ENCODE measurements at regions not wholly inside any gene's neighbourhood (a gene's known extent, or its start where the extent isn't known, plus 50 kb on each side); places are given as distances from the start of the nearest gene placed in this dataset.

DNA sequence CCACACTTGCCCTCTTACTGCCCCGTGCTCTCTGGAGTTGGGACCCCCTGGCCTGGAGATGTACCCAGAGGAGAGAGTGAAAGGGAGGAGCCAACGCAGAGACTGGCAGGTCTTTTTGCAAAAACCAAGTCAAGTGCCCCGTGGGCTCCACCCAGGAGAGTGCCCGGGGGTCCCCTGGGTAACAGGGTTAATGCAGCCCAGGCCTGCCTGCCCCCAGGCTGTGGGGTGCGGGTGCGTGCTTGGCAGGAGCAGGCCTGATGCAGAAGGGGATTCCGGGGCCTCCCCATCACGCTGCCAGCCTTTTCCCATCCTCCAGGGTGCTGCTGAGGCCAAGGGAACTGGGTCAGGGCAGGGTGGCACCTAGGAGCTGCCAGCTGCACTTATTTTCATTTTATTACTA is 184.4 kb downstream of the ERMARD start:
- Histone ChIP-seq H3K4me3 (ENCODE audit: low read depth in 1 of 2, low read length in 2 of 2) (no peak overlapping the region), H3K27me3 (ENCODE audit: control insufficient read depth in 1 of 2, insufficient read depth in 2 of 2, low read length in 2 of 2) (no peaks in the 10 kb centered on the region), H3K4me1 (ENCODE audit: control insufficient read depth in 2 of 2, insufficient read depth in 2 of 2, low read length in 1 of 2) (peaks cover 6 to 7% of the 10 kb centered on the region in 2 donors), H3K36me3 (ENCODE audit: control insufficient read depth in 2 of 2, insufficient read depth in 2 of 2, low read length in 1 of 2) (no peaks in the 10 kb centered on the region), H3K27ac (ENCODE audit: low read depth in 2 of 2, low read length in 1 of 2) (no peak overlapping the region), H3K9me3 (ENCODE audit: control insufficient read depth in 2 of 2, insufficient read depth in 1 of 2, low read depth in 1 of 2, low read length in 1 of 2) (no peaks in the 10 kb centered on the region)
- whole genome bisulfite sequencing, 2 donors = 68 to 95% methylated on average over 8 of the region's 8 CpGs

DNA sequence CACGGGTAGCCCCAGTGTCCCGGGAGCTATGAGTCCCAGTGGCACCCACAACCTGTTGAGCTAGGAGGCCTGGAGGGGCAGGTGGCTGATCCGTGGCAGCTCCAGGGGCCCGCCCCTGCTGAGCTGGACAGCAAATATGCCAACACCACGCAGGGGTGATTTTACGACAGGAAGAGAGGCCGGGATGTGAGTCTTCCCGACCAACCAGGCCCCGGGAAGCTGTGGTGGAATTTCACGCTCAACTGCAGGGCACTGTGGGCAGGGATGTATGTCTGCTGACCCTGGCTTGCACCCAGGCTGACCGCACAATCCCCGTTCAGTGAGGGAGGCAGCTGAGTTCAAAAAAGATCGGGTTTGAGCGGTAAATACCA is 183.9 kb downstream of the ERMARD start:
- Histone ChIP-seq H3K4me1 (ENCODE audit: control insufficient read depth in 2 of 2, insufficient read depth in 2 of 2, low read length in 1 of 2) (peaks cover 6 to 7% of the 10 kb centered on the region in 2 donors), H3K4me3 (ENCODE audit: low read depth in 1 of 2, low read length in 2 of 2) (no peak overlapping the region), H3K27ac (ENCODE audit: low read depth in 2 of 2, low read length in 1 of 2) (no peak overlapping the region), H3K36me3 (ENCODE audit: control insufficient read depth in 2 of 2, insufficient read depth in 2 of 2, low read length in 1 of 2) (no peaks in the 10 kb centered on the region), H3K9me3 (ENCODE audit: control insufficient read depth in 2 of 2, insufficient read depth in 1 of 2, low read depth in 1 of 2, low read length in 1 of 2) (no peaks in the 10 kb centered on the region), H3K27me3 (ENCODE audit: control insufficient read depth in 1 of 2, insufficient read depth in 2 of 2, low read length in 2 of 2) (no peaks in the 10 kb centered on the region)
- WGBS, 2 donors = 77 to 81% methylated on average over 14 of the region's 14 CpGs

DNA sequence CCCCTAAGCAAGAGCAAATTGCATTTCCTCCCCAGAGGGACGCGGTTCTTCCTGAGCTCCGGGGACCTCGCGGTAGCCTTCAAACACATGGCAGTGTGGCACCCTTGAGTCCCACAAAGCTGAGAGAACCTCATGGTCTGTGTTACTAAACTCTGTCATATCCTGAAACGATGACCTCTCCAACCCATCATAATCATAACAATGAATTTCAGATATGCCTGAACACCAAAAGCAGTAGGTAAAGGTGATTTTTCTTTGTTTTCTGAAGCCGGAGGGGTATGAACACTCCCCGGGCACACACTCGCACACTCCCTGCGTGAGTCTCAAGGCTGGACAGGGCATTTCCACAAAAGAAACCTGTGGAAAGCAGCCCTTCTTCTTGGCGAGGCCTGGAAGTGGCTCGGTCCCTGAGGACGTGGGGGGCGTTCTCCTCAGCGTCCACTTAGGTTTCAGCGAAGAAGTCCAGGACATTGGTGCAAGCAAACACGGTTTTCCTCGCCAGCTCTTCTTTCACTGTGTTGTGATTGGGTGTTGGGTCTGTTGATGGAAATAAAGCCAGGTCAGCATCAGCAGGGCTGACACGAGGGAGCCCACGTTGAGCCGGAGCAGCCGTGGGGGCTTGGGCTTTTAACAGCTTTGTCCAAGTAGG is 183.4 kb downstream of the ERMARD start:
- H3K36me3 ChIP-seq (ENCODE audit: control insufficient read depth in 2 of 2, insufficient read depth in 2 of 2, low read length in 1 of 2) = no peaks in the 10 kb centered on the region
- H3K27me3 ChIP-seq (ENCODE audit: control insufficient read depth in 1 of 2, insufficient read depth in 2 of 2, low read length in 2 of 2) = no peaks in the 10 kb centered on the region
- H3K4me3 ChIP-seq (ENCODE audit: low read depth in 1 of 2, low read length in 2 of 2) = no peak overlapping the region
- WGBS, 2 donors = 84 to 85% methylated on average over 22 of the region's 22 CpGs
- no peaks in the 10 kb centered on the region for H3K9me3 ChIP-seq (ENCODE audit: control insufficient read depth in 2 of 2, insufficient read depth in 1 of 2, low read depth in 1 of 2, low read length in 1 of 2)
- no peak overlapping the region for H3K27ac ChIP-seq (ENCODE audit: low read depth in 2 of 2, low read length in 1 of 2)
- peaks cover 6 to 7% of the 10 kb centered on the region in 2 donors for H3K4me1 ChIP-seq (ENCODE audit: control insufficient read depth in 2 of 2, insufficient read depth in 2 of 2, low read length in 1 of 2)

DNA sequence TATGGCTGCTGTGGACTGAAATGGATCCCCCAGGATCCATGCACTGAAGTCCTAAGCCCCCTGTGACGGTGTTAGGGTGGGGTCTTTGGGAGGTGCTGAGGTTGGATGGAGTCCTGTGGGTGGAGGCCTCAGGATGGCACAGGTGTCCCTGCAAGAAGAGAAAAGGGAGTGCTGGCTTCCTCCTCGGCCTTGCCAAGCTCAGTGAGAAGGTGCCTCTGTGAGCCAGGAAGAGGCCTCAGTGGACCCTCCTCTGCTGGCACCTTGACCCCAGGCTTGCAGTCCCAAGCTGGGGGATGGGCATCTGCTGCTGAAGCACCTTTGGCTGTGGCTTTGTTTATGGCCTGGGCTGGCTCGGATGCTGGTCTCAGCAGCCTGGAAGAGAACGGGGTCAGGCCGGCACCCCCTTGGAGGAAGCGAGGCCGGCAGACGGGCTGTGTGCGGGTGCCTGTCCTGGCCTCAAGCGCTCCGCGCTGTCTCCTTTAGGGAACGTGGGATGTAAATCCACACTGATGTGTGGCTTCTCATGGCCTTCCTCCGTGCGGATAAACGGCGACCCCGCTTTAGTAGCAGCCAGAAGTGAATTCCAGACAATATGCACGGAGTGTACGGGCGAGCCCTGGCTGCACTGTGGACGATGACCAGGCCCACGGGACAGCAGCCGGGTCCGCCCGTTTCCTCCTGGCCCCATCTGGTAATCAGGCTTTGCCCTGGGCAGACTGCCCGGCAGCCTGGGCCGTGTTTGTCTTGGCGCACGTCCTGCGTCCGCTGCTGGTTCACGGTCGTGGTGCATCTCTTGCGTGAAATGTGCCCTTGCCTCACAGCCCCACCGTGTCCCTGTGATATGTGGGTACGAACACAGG is 182.6 kb downstream of the ERMARD start:
- peaks cover 0 to 4% of the 10 kb centered on the region in 2 donors for H3K9me3 ChIP-seq (ENCODE audit: control insufficient read depth in 2 of 2, insufficient read depth in 1 of 2, low read depth in 1 of 2, low read length in 1 of 2)
- H3K4me3 ChIP-seq (ENCODE audit: low read depth in 1 of 2, low read length in 2 of 2) = no peak overlapping the region
- peaks cover 6 to 7% of the 10 kb centered on the region in 2 donors for H3K4me1 ChIP-seq (ENCODE audit: control insufficient read depth in 2 of 2, insufficient read depth in 2 of 2, low read length in 1 of 2)
- H3K27ac ChIP-seq (ENCODE audit: low read depth in 2 of 2, low read length in 1 of 2) = no peak overlapping the region
- H3K36me3 ChIP-seq (ENCODE audit: control insufficient read depth in 2 of 2, insufficient read depth in 2 of 2, low read length in 1 of 2) = no peaks in the 10 kb centered on the region
- no peaks in the 10 kb centered on the region for H3K27me3 ChIP-seq (ENCODE audit: control insufficient read depth in 1 of 2, insufficient read depth in 2 of 2, low read length in 2 of 2)
- 65 to 67% methylated on average over 37 of the region's 37 CpGs for WGBS, 2 donors

DNA sequence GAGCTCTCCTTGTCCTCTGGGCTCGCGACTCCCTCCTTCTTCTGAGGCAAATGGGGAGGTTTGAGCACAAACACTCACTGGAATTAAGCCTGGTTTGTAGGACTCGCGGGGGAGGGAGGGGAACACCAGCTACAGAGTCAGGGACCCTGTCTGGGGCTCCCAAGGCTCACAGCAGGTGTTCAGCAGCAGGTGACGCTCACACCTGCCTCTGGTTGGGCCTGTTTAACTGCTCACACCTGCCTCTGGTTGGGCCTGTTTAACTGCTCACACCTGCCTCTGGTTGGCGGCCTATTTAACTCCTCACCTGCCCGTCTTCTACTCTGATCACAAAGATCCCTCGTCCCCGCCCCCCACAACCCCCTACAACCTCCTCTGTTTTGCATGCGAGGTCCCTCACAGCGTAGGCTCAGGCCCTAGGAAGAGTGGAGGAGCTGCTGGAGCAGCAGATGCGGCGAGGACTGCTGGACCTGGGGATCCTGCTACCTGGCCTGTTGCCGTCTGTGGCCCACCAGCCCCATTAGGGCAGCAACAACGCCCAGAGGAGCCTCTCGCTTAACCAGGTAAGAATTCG is 181.9 kb downstream of the ERMARD start:
- Histone ChIP-seq H3K4me3 (ENCODE audit: low read depth in 1 of 2, low read length in 2 of 2) (no peak overlapping the region), H3K27me3 (ENCODE audit: control insufficient read depth in 1 of 2, insufficient read depth in 2 of 2, low read length in 2 of 2) (no peaks in the 10 kb centered on the region), H3K9me3 (ENCODE audit: control insufficient read depth in 2 of 2, insufficient read depth in 1 of 2, low read depth in 1 of 2, low read length in 1 of 2) (peaks cover 0 to 4% of the 10 kb centered on the region in 2 donors), H3K36me3 (ENCODE audit: control insufficient read depth in 2 of 2, insufficient read depth in 2 of 2, low read length in 1 of 2) (no peaks in the 10 kb centered on the region), H3K27ac (ENCODE audit: low read depth in 2 of 2, low read length in 1 of 2) (no peak overlapping the region), H3K4me1 (ENCODE audit: control insufficient read depth in 2 of 2, insufficient read depth in 2 of 2, low read length in 1 of 2) (peaks cover 6 to 7% of the 10 kb centered on the region in 2 donors)
- 80 to 83% methylated on average over 17 of the region's 17 CpGs for WGBS, 2 donors

DNA sequence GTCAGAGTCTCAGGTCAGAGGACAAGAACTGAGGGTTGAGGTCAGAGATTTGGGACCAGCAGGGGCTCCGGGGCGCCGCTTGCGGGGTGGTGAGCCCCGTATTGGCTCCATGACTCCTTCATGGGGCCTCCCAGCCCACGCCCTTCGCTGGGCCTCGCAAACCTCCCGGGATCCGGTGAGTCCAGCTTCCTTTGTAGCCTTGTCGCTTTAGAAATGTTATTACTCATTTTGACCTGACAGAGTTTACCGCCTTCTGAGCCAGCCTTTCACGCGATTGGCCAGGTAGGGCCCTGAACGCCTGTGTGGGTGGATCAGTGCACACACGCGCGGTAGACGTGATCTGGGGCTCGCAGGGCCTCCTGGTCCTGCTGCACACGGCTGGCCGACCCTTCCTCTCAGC is 181.1 kb downstream of the ERMARD start:
- H3K9me3 ChIP-seq (ENCODE audit: control insufficient read depth in 2 of 2, insufficient read depth in 1 of 2, low read depth in 1 of 2, low read length in 1 of 2) = peaks cover 0 to 4% of the 10 kb centered on the region in 2 donors
- WGBS, 2 donors = 83 to 86% methylated on average over 22 of the region's 22 CpGs
- H3K4me3 ChIP-seq (ENCODE audit: low read depth in 1 of 2, low read length in 2 of 2) = no peak overlapping the region
- H3K36me3 ChIP-seq (ENCODE audit: control insufficient read depth in 2 of 2, insufficient read depth in 2 of 2, low read length in 1 of 2) = no peaks in the 10 kb centered on the region
- no peak overlapping the region for H3K27ac ChIP-seq (ENCODE audit: low read depth in 2 of 2, low read length in 1 of 2)
- H3K27me3 ChIP-seq (ENCODE audit: control insufficient read depth in 1 of 2, insufficient read depth in 2 of 2, low read length in 2 of 2) = no peaks in the 10 kb centered on the region
- H3K4me1 ChIP-seq (ENCODE audit: control insufficient read depth in 2 of 2, insufficient read depth in 2 of 2, low read length in 1 of 2) = peaks cover 6 to 7% of the 10 kb centered on the region in 2 donors

DNA sequence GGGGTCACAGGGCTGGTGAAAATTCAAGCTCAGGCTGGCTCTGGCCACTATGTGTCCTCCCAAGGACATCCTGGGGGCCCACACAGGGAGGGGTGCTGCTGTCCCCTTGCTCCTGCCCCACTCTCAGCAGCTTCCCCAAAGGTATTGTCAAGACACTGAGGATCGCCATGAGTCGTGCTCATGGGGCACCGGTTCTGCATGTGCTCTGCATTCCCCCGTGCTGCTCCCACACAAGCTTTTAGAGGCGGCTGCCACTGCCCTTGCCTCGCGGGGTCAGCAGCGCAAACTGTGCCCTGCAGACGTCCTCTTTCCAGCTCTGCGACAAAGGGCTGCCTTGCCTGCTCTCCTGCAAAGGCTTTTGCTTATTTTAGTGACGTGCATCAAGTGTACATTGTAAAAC is 179.8 kb downstream of the ERMARD start:
- no peaks in the 10 kb centered on the region for H3K36me3 ChIP-seq (ENCODE audit: control insufficient read depth in 2 of 2, insufficient read depth in 2 of 2, low read length in 1 of 2)
- no peaks in the 10 kb centered on the region for H3K27me3 ChIP-seq (ENCODE audit: control insufficient read depth in 1 of 2, insufficient read depth in 2 of 2, low read length in 2 of 2)
- peaks cover 6 to 7% of the 10 kb centered on the region in 2 donors for H3K4me1 ChIP-seq (ENCODE audit: control insufficient read depth in 2 of 2, insufficient read depth in 2 of 2, low read length in 1 of 2)
- no peak overlapping the region for H3K4me3 ChIP-seq (ENCODE audit: low read depth in 1 of 2, low read length in 2 of 2)
- 72 to 74% methylated on average over 11 of the region's 11 CpGs for WGBS, 2 donors
- H3K27ac ChIP-seq (ENCODE audit: low read depth in 2 of 2, low read length in 1 of 2) = no peak overlapping the region
- peaks cover 0 to 4% of the 10 kb centered on the region in 2 donors for H3K9me3 ChIP-seq (ENCODE audit: control insufficient read depth in 2 of 2, insufficient read depth in 1 of 2, low read depth in 1 of 2, low read length in 1 of 2)

DNA sequence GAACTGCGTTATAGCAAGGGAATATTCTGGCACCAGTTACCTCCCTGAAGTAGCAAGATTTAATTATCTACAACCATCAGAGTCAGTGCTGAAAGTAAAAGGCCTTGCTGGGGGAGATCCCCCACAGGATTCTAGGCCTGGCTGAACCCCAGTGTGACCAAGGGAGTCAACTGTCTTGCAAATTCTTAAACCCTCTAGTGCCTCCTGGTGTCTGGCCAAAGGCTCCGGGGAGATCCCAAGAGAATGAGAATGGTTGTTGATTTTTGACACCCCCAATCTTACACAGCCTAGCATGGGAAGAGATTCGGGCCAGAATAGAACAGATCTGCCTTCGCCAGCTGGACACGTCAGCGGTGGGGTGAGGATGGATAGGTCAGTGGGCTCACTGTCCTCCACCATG is 179.4 kb downstream of the ERMARD start:
- H3K27ac ChIP-seq (ENCODE audit: low read depth in 2 of 2, low read length in 1 of 2) = no peak overlapping the region
- H3K9me3 ChIP-seq (ENCODE audit: control insufficient read depth in 2 of 2, insufficient read depth in 1 of 2, low read depth in 1 of 2, low read length in 1 of 2) = peaks cover 0 to 4% of the 10 kb centered on the region in 2 donors

DNA sequence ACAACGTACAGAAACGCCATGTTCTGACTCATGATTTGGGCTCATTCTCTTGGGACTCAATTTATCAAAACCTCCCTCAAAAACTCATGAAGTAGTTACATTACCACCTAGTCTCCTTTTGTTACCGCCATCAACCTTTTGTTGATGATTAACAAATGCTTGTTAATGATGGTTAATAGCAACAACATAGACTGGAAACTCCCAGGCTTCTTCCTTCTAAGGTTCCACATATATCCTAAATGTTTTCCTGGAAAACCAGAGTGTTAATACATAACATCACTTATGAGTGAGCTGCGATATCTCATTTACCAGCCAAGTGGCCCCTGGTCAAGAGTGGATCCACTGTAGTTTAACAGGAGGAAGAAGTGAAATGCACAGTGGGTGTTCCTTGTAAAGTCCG is 176.3 kb downstream of the ERMARD start:
- 85 to 91% methylated on average over 5 of the region's 5 CpGs for WGBS, 2 donors
- Histone ChIP-seq H3K36me3 (ENCODE audit: control insufficient read depth in 2 of 2, insufficient read depth in 2 of 2, low read length in 1 of 2) (no peaks in the 10 kb centered on the region), H3K4me1 (ENCODE audit: control insufficient read depth in 2 of 2, insufficient read depth in 2 of 2, low read length in 1 of 2) (no peaks in the 10 kb centered on the region), H3K27ac (ENCODE audit: low read depth in 2 of 2, low read length in 1 of 2) (no peak overlapping the region), H3K4me3 (ENCODE audit: low read depth in 1 of 2, low read length in 2 of 2) (no peak overlapping the region), H3K9me3 (ENCODE audit: control insufficient read depth in 2 of 2, insufficient read depth in 1 of 2, low read depth in 1 of 2, low read length in 1 of 2) (peaks cover 0 to 7% of the 10 kb centered on the region in 2 donors), H3K27me3 (ENCODE audit: control insufficient read depth in 1 of 2, insufficient read depth in 2 of 2, low read length in 2 of 2) (no peaks in the 10 kb centered on the region)

More for the DNA sequence above, 179.4 kb downstream of the ERMARD start:
- Histone ChIP-seq H3K4me3 (ENCODE audit: low read depth in 1 of 2, low read length in 2 of 2) (no peak overlapping the region), H3K27me3 (ENCODE audit: control insufficient read depth in 1 of 2, insufficient read depth in 2 of 2, low read length in 2 of 2) (no peaks in the 10 kb centered on the region), H3K36me3 (ENCODE audit: control insufficient read depth in 2 of 2, insufficient read depth in 2 of 2, low read length in 1 of 2) (no peaks in the 10 kb centered on the region), H3K4me1 (ENCODE audit: control insufficient read depth in 2 of 2, insufficient read depth in 2 of 2, low read length in 1 of 2) (peaks cover 6 to 7% of the 10 kb centered on the region in 2 donors)
- WGBS, 2 donors = 88 to 90% methylated on average over 6 of the region's 6 CpGs

All from esophagus (tissue), 2 donors.